LNCaP clone FGC (cell line): ENCODE measurements at regions not wholly inside any gene's neighbourhood (a gene's known extent, or its start where the extent isn't known, plus 50 kb on each side); places are given as distances from the start of the nearest gene placed in this dataset.
"Not testable (repeated sequence)": the region's sequence is repeated elsewhere in the genome, so short reads cannot be mapped to it uniquely, and the experiment has no call there.

Experiments used
- DNase-seq: peaks from one replicate; pipeline ENCODE4 v3.0.0-alpha.2; 2011; ENCODE audit warnings: low read depth
- H3K4me3 ChIP-seq: 2 replicates; pipeline ENCODE4 v1.5.1; 2011; ENCODE audit warnings: mild to moderate bottlenecking, low read depth, low read length, control low read depth
- CTCF ChIP-seq: IDR thresholded peaks from 2 replicates; pipeline ENCODE4 v1.5.1; 2012; ENCODE audit warnings: mild to moderate bottlenecking; ENCODE audit not compliant: control insufficient read depth, insufficient read depth; ENCODE audit errors: extremely low read depth

GRCh38 chr13:62431852-62432251 is 1016.2 kb upstream of the PCDH20 start:
- DNase-seq: no peak
- no peak overlapping the region for H3K4me3 ChIP-seq
- no peak for TF ChIP-seq CTCF

DNA sequence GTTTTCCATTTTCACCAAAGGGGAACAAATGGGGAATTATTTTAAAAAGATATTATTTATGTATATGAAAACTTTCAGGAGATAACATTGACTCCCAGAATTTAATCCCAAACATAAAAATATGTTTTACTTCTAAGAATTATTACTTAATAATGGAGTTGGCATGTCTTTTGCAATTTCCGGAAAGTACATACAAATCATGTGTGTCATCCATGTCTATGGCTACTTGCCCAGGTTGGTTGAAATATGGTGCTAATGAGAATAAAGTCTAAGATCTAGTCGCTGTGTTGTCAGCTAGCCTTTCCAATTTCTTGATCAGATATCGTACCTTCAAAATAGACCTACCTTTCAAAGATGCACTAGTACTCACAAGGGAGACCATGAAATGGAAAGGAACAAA is 1003.2 kb upstream of the PCDH20 start:
- no peak overlapping the region for H3K4me3 ChIP-seq
- no peak for TF ChIP-seq CTCF
- no peak for DNase-seq

GRCh38 chr13:62418376-62418775 is 1002.7 kb upstream of the PCDH20 start:
- H3K4me3 ChIP-seq: no peak overlapping the region
- no peak for DNase-seq
- TF ChIP-seq CTCF: no peak

- no peak for DNase-seq
- no peak overlapping the region for H3K4me3 ChIP-seq
- no peak for TF ChIP-seq CTCF
Observed at GRCh38 chr13:62407871-62408270, 992.2 kb upstream of the PCDH20 start.

DNA sequence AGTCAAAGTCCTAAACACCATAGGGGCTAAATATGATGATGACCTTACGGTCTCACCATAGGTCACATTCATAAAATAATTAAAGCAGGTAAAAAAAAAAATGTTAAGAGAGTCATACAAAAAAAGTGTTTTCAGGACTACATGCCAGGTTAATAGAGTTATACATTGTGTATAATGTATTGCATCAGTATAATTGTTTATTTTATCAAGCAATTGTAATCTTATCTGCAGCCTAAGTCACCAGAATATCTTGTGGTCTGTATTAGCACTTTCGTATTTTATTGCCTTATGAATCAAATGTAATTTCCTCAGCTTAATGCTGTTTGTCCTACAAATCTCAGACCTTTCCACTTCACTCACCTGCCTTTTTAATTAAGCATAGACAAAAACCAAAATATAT is 972.9 kb upstream of the PCDH20 start:
- no peak for TF ChIP-seq CTCF
- no peak for DNase-seq
- H3K4me3 ChIP-seq: no peak overlapping the region

DNA sequence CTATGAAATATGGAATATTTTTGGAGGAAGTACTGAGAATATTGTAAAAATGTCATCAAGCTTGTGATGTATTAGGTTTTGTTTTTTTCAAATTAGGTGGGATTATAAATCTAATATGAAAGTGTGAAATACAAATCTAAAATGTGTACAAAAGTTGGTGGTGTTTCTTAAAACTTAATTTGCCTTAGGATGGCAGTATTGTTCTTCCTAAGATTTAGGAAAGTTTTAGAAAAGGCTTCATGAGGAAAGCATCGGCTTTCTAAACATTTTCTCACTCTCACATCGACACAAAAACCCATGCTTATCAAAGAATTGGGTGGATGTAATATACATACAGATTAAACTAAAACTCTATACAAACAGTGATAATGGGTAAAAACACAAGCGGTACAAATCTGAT is 972.0 kb upstream of the PCDH20 start:
- no peak for DNase-seq

DNA sequence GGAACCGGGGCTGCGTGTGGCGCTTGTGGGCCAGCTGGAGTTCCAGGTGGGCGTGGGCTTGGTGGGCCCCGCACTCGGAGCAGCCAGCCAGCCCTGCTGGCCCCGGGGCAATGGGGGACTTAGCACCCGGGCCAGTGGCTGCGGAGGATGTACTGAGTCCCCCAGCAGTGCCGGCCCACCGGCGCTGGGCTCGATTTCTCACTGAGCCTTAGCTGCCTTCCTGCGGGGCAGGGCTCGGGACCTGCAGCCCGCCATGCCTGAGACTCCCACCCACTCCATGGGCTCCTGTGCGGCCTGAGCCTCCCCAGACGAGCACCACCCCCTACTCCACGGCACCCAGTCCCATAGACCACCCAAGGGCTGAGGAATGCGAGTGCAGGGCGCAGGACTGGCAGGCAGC is 963.6 kb upstream of the PCDH20 start:
- H3K4me3 ChIP-seq, DNase-seq: not testable (repeated sequence)

More for the DNA sequence above, 972.0 kb upstream of the PCDH20 start:
- H3K4me3 ChIP-seq: no peak overlapping the region
- TF ChIP-seq CTCF: 0 out of 2 replicates have a peak, but pooled peaks have one; percentile 20
